BLaER1 treated with 17β-estradiol and CSF1 and Interleukin-3, amounts not matched to agents 10 nM and 100 nM (cell line): ENCODE measurements at regions not wholly inside any gene's neighbourhood (a gene's known extent, or its start where the extent isn't known, plus 50 kb on each side); places are given as distances from the start of the nearest gene placed in this dataset.
"Not testable (repeated sequence)": the region's sequence is repeated elsewhere in the genome, so short reads cannot be mapped to it uniquely, and the experiment has no call there.

Experiments
- H3K27ac ChIP-seq, 11 experiments: shearing (Covaris generic); formaldehyde crosslinking; 2 replicates each; pipeline ENCODE4 v1.8.1; 2022
- H3K27me3 ChIP-seq, 11 experiments: shearing (Covaris generic); formaldehyde crosslinking; 2 replicates each; pipeline ENCODE4 v1.8.1; 2022
- H3K36me3 ChIP-seq, 11 experiments: shearing (Covaris generic); formaldehyde crosslinking; 2 replicates each; pipeline ENCODE4 v1.8.1; 2022
- H3K4me1 ChIP-seq, 10 experiments: shearing (Covaris generic); formaldehyde crosslinking; 2 replicates each; pipeline ENCODE4 v1.8.1; 2022
- H3K4me2 ChIP-seq, 11 experiments: shearing (Covaris generic); formaldehyde crosslinking; 2 replicates each; pipeline ENCODE4 v1.8.1; 2022
- H3K4me3 ChIP-seq, 10 experiments: shearing (Covaris generic); formaldehyde crosslinking; 2 replicates each; pipeline ENCODE4 v1.8.1; 2022
- H3K9ac ChIP-seq, 11 experiments: shearing (Covaris generic); formaldehyde crosslinking; 2 replicates each; pipeline ENCODE4 v1.8.1; 2022
- H3K9me3 ChIP-seq, 11 experiments: shearing (Covaris generic); formaldehyde crosslinking; replicated peaks in 1 of 11; 2 replicates each; pipeline ENCODE4 v1.8.1; 2022
- H4K20me1 ChIP-seq, 11 experiments: shearing (Covaris generic); formaldehyde crosslinking; 2 replicates each; pipeline ENCODE4 v1.8.1; 2022
- Cebpa-rat ChIP-seq, 11 experiments: shearing (Covaris generic); IDR thresholded peaks; 2 replicates each; pipeline ENCODE4 v1.8.1; 2022

DNA sequence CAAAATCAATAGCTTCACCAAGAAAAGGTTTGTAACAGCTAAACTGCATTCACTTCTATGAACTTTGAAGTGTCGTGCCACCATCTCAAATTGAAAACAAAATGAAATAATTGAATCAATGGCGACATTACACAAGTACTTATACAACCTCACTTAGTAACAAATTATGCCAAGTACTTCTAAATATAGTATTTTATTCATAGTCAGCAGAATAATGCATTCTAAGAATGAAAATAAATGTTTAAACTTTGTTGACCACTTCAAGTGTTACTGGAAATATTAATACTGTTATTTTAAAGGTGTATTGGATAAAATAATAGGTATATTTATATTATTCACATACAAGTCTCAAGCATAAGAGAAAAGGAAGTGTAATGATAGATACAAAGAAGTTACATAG lies 280.1 kb upstream of the HTR1E start:
- H3K9me3 ChIP-seq, result no peaks in the 10 kb centered on the region
- no peak overlapping the region for H3K27ac ChIP-seq
- no peak overlapping the region for H3K4me3 ChIP-seq
- no peaks in the 10 kb centered on the region for H3K4me1 ChIP-seq
- H4K20me1 ChIP-seq, result no peaks in the 10 kb centered on the region
- TF ChIP-seq Cebpa-rat (IDR thresholded peaks at IDR 0.05), result no peak
- no peak overlapping the region for H3K4me2 ChIP-seq
- no peaks in the 10 kb centered on the region for H3K27me3 ChIP-seq
- H3K36me3 ChIP-seq, result no peaks in the 10 kb centered on the region
- no peak overlapping the region for H3K9ac ChIP-seq

GRCh38 chr6:86629123-86629522 lies 308.2 kb upstream of the HTR1E start:
- no peaks in the 10 kb centered on the region for H3K27me3 ChIP-seq
- no peak overlapping the region for H3K27ac ChIP-seq
- H3K4me2 ChIP-seq, result no peak overlapping the region
- no peak for TF ChIP-seq Cebpa-rat (IDR thresholded peaks at IDR 0.05)
- H4K20me1 ChIP-seq, result no peaks in the 10 kb centered on the region
- no peaks in the 10 kb centered on the region for H3K36me3 ChIP-seq
- no peaks in the 10 kb centered on the region for H3K4me1 ChIP-seq
- H3K9me3 ChIP-seq, result no peaks in the 10 kb centered on the region
- H3K9ac ChIP-seq, result no peak overlapping the region
- no peak overlapping the region for H3K4me3 ChIP-seq

DNA sequence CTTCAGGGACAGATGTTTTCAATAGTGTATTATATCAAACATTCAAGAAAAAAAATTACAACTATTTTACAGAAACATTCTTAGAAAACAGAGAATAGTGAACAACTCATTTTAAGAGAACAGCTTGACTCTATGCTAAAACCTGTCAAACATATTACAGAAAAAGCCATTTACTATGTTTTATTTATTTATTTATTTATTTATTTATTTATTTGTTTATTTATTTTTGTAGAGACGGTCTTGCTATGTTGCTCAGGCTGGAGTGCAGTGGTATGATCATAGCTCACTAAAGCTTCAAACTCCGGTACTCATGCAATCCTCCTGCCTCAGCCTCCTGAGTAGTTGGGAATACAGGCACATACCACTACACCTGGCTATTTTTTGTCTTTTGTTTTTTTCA lies 317.9 kb upstream of the HTR1E start:
- TF ChIP-seq Cebpa-rat (IDR thresholded peaks at IDR 0.05), result no peak
- H3K4me1 ChIP-seq, result no peaks in the 10 kb centered on the region
- H4K20me1 ChIP-seq, result no peaks in the 10 kb centered on the region
- no peaks in the 10 kb centered on the region for H3K27me3 ChIP-seq
- H3K36me3 ChIP-seq, result no peaks in the 10 kb centered on the region
- no peak overlapping the region for H3K27ac ChIP-seq
- H3K4me2 ChIP-seq, result no peak overlapping the region
- H3K9ac ChIP-seq, result no peak overlapping the region
- H3K9me3 ChIP-seq, result no peaks in the 10 kb centered on the region
- no peak overlapping the region for H3K4me3 ChIP-seq

DNA sequence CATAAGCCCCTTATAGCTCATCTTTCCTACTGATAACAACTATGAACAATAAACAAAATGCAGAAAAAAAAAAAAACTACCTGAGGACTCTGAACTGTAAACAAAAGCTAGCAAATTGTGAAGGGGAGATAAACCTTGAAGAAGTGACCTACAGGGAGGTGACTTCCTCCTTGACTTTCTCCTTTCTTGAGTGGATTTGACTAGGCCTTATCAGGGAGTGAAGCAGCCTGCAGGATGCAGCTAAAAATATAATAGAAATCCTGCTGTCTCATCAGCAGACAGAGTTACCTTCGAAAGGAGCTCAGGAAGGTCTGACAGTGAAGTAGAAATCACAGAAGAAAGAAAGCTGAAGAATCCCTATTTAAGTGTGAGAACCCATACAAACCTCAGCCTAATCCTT lies 322.0 kb upstream of the HTR1E start:
- H3K27ac ChIP-seq, result no peak overlapping the region

GRCh38 chr6:86609549-86610388 lies 327.6 kb upstream of the HTR1E start:
- no peak for TF ChIP-seq Cebpa-rat (IDR thresholded peaks at IDR 0.05)
- H3K4me2 ChIP-seq, result no peak overlapping the region; a peak in 1 of 22 replicates
- H4K20me1 ChIP-seq, result no peaks in the 10 kb centered on the region
- no peak overlapping the region for H3K9ac ChIP-seq
- no peak overlapping the region for H3K27ac ChIP-seq
- H3K4me1 ChIP-seq, result no peaks in the 10 kb centered on the region; a peak in 1 of 20 replicates
- H3K4me3 ChIP-seq, result no peak overlapping the region
- H3K36me3 ChIP-seq, result no peaks in the 10 kb centered on the region
- H3K27me3 ChIP-seq, result no peaks in the 10 kb centered on the region
- no peaks in the 10 kb centered on the region for H3K9me3 ChIP-seq

More for the DNA sequence above, 322.0 kb upstream of the HTR1E start:
- Histone ChIP-seq H3K36me3 (no peaks in the 10 kb centered on the region), H3K27me3 (no peaks in the 10 kb centered on the region), H4K20me1 (no peaks in the 10 kb centered on the region), H3K4me1 (no peaks in the 10 kb centered on the region), H3K4me2 (no peak overlapping the region), H3K4me3 (no peak overlapping the region), H3K9me3 (no peaks in the 10 kb centered on the region), H3K9ac (no peak overlapping the region)
- no peak for TF ChIP-seq Cebpa-rat (IDR thresholded peaks at IDR 0.05)

- H3K4me2 ChIP-seq, H4K20me1 ChIP-seq, H3K4me3 ChIP-seq, H3K4me1 ChIP-seq, H3K27me3 ChIP-seq, H3K27ac ChIP-seq, H3K9ac ChIP-seq, H3K36me3 ChIP-seq, H3K9me3 ChIP-seq: not testable (repeated sequence)
Measured at GRCh38 chr6:86603364-86603763, 334.0 kb upstream of the HTR1E start.

DNA sequence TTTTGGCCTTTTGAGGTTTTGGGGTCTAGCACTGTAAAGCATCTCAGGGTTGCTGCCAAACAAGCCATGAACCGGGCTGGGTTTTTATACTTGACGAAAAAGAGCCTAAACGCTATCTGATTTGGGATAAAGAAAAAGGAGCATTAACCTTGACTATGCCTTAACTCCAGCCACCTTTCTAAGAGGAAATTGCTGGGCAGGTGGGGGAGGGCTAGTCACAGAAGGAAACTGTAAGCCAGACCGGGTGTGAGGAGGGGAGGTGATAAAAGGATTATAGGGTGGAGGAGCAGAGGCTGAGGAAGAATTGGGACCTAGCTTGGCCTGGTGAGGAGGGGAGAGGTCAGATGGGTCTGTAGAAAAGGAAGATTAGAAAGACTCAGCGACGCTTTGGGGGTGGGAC lies 335.2 kb upstream of the HTR1E start:
- H3K4me3 ChIP-seq, H3K4me1 ChIP-seq, H3K27me3 ChIP-seq, H4K20me1 ChIP-seq, H3K9me3 ChIP-seq, H3K27ac ChIP-seq, H3K4me2 ChIP-seq, H3K36me3 ChIP-seq, H3K9ac ChIP-seq: not testable (repeated sequence)

- not testable (repeated sequence) for H3K4me3 ChIP-seq, H3K36me3 ChIP-seq, H3K4me2 ChIP-seq, H3K9me3 ChIP-seq, H3K9ac ChIP-seq, H3K27ac ChIP-seq, H3K4me1 ChIP-seq, H4K20me1 ChIP-seq, H3K27me3 ChIP-seq
Measured at GRCh38 chr6:86598969-86599368, 338.4 kb upstream of the HTR1E start.

DNA sequence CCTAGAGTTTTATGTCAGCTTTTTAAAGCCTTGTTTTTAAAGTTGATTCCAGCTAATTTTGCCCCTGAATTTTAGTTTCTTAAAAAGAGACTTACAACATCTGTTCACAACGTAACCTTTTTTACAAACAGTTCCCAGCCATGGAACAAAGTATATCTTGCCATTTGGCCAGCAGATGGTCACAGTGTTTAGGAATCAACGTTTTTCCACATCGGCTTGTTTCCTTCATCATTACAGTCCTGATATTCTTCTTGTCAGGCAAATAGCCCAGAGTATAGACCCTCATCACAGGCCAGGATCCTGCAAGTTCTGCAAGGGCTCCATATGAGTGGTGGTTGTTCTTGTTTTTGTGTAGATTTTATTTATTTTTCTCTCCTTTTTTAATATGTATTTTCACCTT lies 341.7 kb upstream of the HTR1E start:
- Histone ChIP-seq H4K20me1 (no peaks in the 10 kb centered on the region), H3K9ac (no peak overlapping the region), H3K4me2 (no peak overlapping the region), H3K9me3 (no peaks in the 10 kb centered on the region), H3K36me3 (no peaks in the 10 kb centered on the region), H3K4me1 (no peaks in the 10 kb centered on the region), H3K27ac (no peak overlapping the region), H3K27me3 (no peaks in the 10 kb centered on the region), H3K4me3 (no peak overlapping the region)
- no peak for TF ChIP-seq Cebpa-rat (IDR thresholded peaks at IDR 0.05)

DNA sequence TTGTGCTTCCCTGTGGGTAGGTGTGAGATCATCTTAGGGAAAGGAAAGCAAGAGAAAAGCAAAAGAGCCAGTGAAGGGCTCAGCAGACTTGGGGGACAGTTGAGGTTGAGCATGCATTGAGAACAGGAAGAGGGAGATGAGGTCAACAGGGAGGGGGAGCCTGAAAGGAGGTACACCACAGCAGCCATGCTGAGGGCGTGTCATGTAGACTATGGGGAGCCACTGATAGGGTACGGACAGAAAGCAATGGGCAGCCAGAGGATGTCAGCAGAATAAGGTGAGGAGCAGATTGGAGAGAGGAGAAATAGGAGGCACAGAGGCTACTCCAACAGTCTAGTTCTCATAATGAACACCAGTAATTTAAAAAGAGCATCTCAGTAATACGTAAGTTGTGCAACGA lies 351.1 kb upstream of the HTR1E start:
- Histone ChIP-seq H3K9ac (no peak overlapping the region), H3K9me3 (peaks cover 9 to 23% (median 13%) of the 10 kb centered on the region in 11 experiments; a peak in 15 of 22 replicates), H3K27ac (no peak overlapping the region), H4K20me1 (no peaks in the 10 kb centered on the region), H3K4me2 (no peak overlapping the region), H3K27me3 (no peaks in the 10 kb centered on the region), H3K36me3 (no peaks in the 10 kb centered on the region), H3K4me1 (no peaks in the 10 kb centered on the region), H3K4me3 (no peak overlapping the region)
- TF ChIP-seq Cebpa-rat (IDR thresholded peaks at IDR 0.05), result no peak
